ENCODE measurements at regions not wholly inside any gene's neighbourhood (a gene's known extent, or its start where the extent isn't known, plus 50 kb on each side); places are given as distances from the start of the nearest gene placed in this dataset.
"Not testable (repeated sequence)": the region's sequence is repeated elsewhere in the genome, so short reads cannot be mapped to it uniquely, and the experiment has no call there.

- ATAC-seq; H3K9ac ChIP-seq (ENCODE audit: insufficient read depth, low read depth, low read length); POLR2A ChIA-PET; H3K4me3 ChIP-seq (replicated peaks in 1 of 3; ENCODE audit: insufficient read depth in 1 of 3, low read depth in 2 of 3, low read length in 3 of 3); FAIRE-seq; H3K79me2 ChIP-seq (ENCODE audit: insufficient read depth, low read length); H3K4me1 ChIP-seq (ENCODE audit: insufficient read depth, low read length); H3K4me2 ChIP-seq (ENCODE audit: low read depth, low read length); in situ Hi-C loops (cut with HindIII; ENCODE audit: extremely low pct_ligation_motif_present, low pct_unique_long_range_greater_than_20kb); intact Hi-C loops (cut with micrococcal nuclease; ENCODE audit: unreplicated experiment); H3K36me3 ChIP-seq (replicated peaks in 1 of 2; ENCODE audit: control insufficient read depth in 1 of 2, insufficient read depth in 2 of 2, low read length in 2 of 2); H3K27ac ChIP-seq (ENCODE audit: extremely low read length, insufficient read depth, low read length); H2AFZ ChIP-seq (ENCODE audit: low read length); CTCF ChIA-PET (ENCODE audit: low intra/inter-chr PET ratio, low total read pairs); BruUV-seq (replicated peaks); DNase-seq (ENCODE audit: low spot score); H3K9me3 ChIP-seq (ENCODE audit: low read length); H4K20me1 ChIP-seq (ENCODE audit: insufficient read depth, low read length); H3K27me3 ChIP-seq (ENCODE audit: control insufficient read depth in 1 of 2, insufficient read depth in 2 of 2, low read length in 2 of 2): not testable (repeated sequence)
- WGBS (ENCODE audit: low lambda C conversion rate) = 0% methylated on average over 1 of the region's 8 CpGs
Observed at GRCh38 chr4:49580166-49580565, 594.1 kb downstream of the CWH43 start.

GRCh38 chr4:49588401-49588800 lies 602.3 kb downstream of the CWH43 start:
- H3K27ac ChIP-seq (ENCODE audit: extremely low read length, insufficient read depth, low read length); ATAC-seq; CTCF ChIA-PET (ENCODE audit: low intra/inter-chr PET ratio, low total read pairs); DNase-seq (ENCODE audit: low spot score); H3K4me3 ChIP-seq (replicated peaks in 1 of 3; ENCODE audit: insufficient read depth in 1 of 3, low read depth in 2 of 3, low read length in 3 of 3); in situ Hi-C loops (cut with HindIII; ENCODE audit: extremely low pct_ligation_motif_present, low pct_unique_long_range_greater_than_20kb); FAIRE-seq; H3K9ac ChIP-seq (ENCODE audit: insufficient read depth, low read depth, low read length); intact Hi-C loops (cut with micrococcal nuclease; ENCODE audit: unreplicated experiment); H3K27me3 ChIP-seq (ENCODE audit: control insufficient read depth in 1 of 2, insufficient read depth in 2 of 2, low read length in 2 of 2); H3K36me3 ChIP-seq (replicated peaks in 1 of 2; ENCODE audit: control insufficient read depth in 1 of 2, insufficient read depth in 2 of 2, low read length in 2 of 2); H3K4me2 ChIP-seq (ENCODE audit: low read depth, low read length); POLR2A ChIA-PET; BruUV-seq (replicated peaks); H3K9me3 ChIP-seq (ENCODE audit: low read length); H3K4me1 ChIP-seq (ENCODE audit: insufficient read depth, low read length); H2AFZ ChIP-seq (ENCODE audit: low read length); H3K79me2 ChIP-seq (ENCODE audit: insufficient read depth, low read length); H4K20me1 ChIP-seq (ENCODE audit: insufficient read depth, low read length): not testable (repeated sequence)
- no CpG with 5 or more reads among the region's 7 CpGs for WGBS (ENCODE audit: low lambda C conversion rate)

- H3K4me1 ChIP-seq (ENCODE audit: insufficient read depth, low read length); H3K79me2 ChIP-seq (ENCODE audit: insufficient read depth, low read length); in situ Hi-C loops (cut with HindIII; ENCODE audit: extremely low pct_ligation_motif_present, low pct_unique_long_range_greater_than_20kb); H3K9me3 ChIP-seq (ENCODE audit: low read length); H3K27ac ChIP-seq (ENCODE audit: extremely low read length, insufficient read depth, low read length); BruUV-seq (replicated peaks); DNase-seq (ENCODE audit: low spot score); H3K36me3 ChIP-seq (replicated peaks in 1 of 2; ENCODE audit: control insufficient read depth in 1 of 2, insufficient read depth in 2 of 2, low read length in 2 of 2); CTCF ChIA-PET (ENCODE audit: low intra/inter-chr PET ratio, low total read pairs); H4K20me1 ChIP-seq (ENCODE audit: insufficient read depth, low read length); H2AFZ ChIP-seq (ENCODE audit: low read length); H3K4me3 ChIP-seq (replicated peaks in 1 of 3; ENCODE audit: insufficient read depth in 1 of 3, low read depth in 2 of 3, low read length in 3 of 3); POLR2A ChIA-PET; H3K27me3 ChIP-seq (ENCODE audit: control insufficient read depth in 1 of 2, insufficient read depth in 2 of 2, low read length in 2 of 2); ATAC-seq; intact Hi-C loops (cut with micrococcal nuclease; ENCODE audit: unreplicated experiment); FAIRE-seq; H3K4me2 ChIP-seq (ENCODE audit: low read depth, low read length); H3K9ac ChIP-seq (ENCODE audit: insufficient read depth, low read depth, low read length): not testable (repeated sequence)
- WGBS (ENCODE audit: low lambda C conversion rate) = 0% methylated on average over 1 of the region's 12 CpGs
Observed at GRCh38 chr4:49618436-49618835, 632.4 kb downstream of the CWH43 start.

GRCh38 chr4:49626478-49626877 lies 640.4 kb downstream of the CWH43 start:
- ATAC-seq; FAIRE-seq; H3K4me2 ChIP-seq (ENCODE audit: low read depth, low read length); H3K27ac ChIP-seq (ENCODE audit: extremely low read length, insufficient read depth, low read length); H3K36me3 ChIP-seq (replicated peaks in 1 of 2; ENCODE audit: control insufficient read depth in 1 of 2, insufficient read depth in 2 of 2, low read length in 2 of 2); H3K79me2 ChIP-seq (ENCODE audit: insufficient read depth, low read length); H2AFZ ChIP-seq (ENCODE audit: low read length); H3K4me1 ChIP-seq (ENCODE audit: insufficient read depth, low read length); in situ Hi-C loops (cut with HindIII; ENCODE audit: extremely low pct_ligation_motif_present, low pct_unique_long_range_greater_than_20kb); BruUV-seq (replicated peaks); intact Hi-C loops (cut with micrococcal nuclease; ENCODE audit: unreplicated experiment); H3K27me3 ChIP-seq (ENCODE audit: control insufficient read depth in 1 of 2, insufficient read depth in 2 of 2, low read length in 2 of 2); H4K20me1 ChIP-seq (ENCODE audit: insufficient read depth, low read length); POLR2A ChIA-PET; H3K9ac ChIP-seq (ENCODE audit: insufficient read depth, low read depth, low read length); H3K9me3 ChIP-seq (ENCODE audit: low read length); CTCF ChIA-PET (ENCODE audit: low intra/inter-chr PET ratio, low total read pairs); H3K4me3 ChIP-seq (replicated peaks in 1 of 3; ENCODE audit: insufficient read depth in 1 of 3, low read depth in 2 of 3, low read length in 3 of 3); DNase-seq (ENCODE audit: low spot score): not testable (repeated sequence)
- WGBS (ENCODE audit: low lambda C conversion rate) = 58% methylated on average over 4 of the region's 12 CpGs

All from HepG2 (cell line).